ENCODE measurements at regions not wholly inside any gene's neighbourhood (a gene's known extent, or its start where the extent isn't known, plus 50 kb on each side); places are given as distances from the start of the nearest gene placed in this dataset.
"Not testable (repeated sequence)": the region's sequence is repeated elsewhere in the genome, so short reads cannot be mapped to it uniquely, and the experiment has no call there.

- DNase-seq (ENCODE audit: low read depth in 2 of 2): no peak
These were observed 216.5 kb upstream of the TENT5A start for GRCh38 chr6:81969011-81969410.

DNA sequence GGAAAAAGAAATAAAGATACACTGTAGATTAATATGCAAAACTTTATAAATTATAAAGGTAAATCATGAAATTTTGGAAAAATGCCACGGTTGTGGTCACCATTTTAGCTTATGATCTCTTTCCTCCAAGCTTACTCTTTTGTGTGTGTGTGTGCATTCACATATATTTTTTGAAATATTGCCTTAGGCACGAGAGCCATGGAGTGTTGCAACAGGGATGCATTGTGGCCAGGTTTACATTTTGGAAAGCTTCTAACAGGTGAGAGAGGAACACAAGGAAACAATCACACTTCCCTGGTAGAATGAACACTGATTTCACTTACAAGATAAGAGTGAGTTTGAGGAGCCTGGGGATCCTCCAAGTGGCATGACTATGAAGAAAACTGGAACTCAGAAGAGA is 214.5 kb upstream of the TENT5A start:
- DNase-seq (ENCODE audit: low read depth in 2 of 2): no peak

- no peak for DNase-seq (ENCODE audit: low read depth in 2 of 2)
These were observed 209.7 kb upstream of the TENT5A start for GRCh38 chr6:81962198-81962597.

- DNase-seq (ENCODE audit: low read depth in 2 of 2): peak in 1 of 2 donors; percentile 29
These were observed 198.4 kb upstream of the TENT5A start for GRCh38 chr6:81950877-81951276.

- DNase-seq (ENCODE audit: low read depth in 2 of 2): no peak
These were observed 196.4 kb upstream of the TENT5A start for GRCh38 chr6:81948861-81949260.

DNA sequence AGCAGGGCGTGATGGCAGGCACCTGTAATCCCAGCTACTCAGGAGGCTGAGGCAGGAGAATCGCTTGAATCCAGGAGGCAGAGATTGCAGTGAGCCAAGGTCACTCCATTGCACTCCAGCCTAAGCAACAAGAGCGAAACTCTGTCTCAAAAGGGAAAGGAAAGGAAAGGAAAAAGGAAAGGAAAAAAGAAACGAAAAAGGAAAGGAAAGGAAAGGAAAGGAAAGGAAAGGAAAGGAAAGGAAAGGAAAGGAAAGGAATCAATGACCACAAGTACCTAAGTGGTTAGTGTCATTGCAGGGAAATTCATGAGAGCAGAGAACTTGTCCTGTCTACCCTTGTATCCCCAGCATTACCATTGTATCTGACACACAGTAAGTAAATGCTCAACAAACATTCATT is 195.7 kb upstream of the TENT5A start:
- not testable (repeated sequence) for DNase-seq (ENCODE audit: low read depth in 2 of 2)

- DNase-seq (ENCODE audit: low read depth in 2 of 2): no peak
These were observed 192.2 kb upstream of the TENT5A start for GRCh38 chr6:81944661-81945060.

GRCh38 chr6:81942842-81943241 is 190.4 kb upstream of the TENT5A start:
- DNase-seq (ENCODE audit: low read depth in 2 of 2): not testable (repeated sequence)

DNA sequence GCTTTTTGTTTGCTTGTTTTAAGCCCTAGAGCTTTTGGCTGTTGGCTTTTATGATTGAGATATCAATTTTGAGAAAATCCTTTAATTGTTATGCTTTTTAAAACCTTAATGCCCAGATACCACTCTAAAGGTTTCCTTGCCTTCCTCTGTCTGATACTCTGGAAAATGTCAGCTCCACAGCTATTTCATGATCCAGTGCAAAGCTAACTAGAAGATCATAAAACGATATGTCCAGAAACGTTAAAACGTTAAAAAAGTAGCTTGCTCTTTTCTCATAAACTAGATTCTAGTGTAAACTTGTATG is 189.5 kb upstream of the TENT5A start:
- DNase-seq (ENCODE audit: low read depth in 2 of 2): no peak

DNA sequence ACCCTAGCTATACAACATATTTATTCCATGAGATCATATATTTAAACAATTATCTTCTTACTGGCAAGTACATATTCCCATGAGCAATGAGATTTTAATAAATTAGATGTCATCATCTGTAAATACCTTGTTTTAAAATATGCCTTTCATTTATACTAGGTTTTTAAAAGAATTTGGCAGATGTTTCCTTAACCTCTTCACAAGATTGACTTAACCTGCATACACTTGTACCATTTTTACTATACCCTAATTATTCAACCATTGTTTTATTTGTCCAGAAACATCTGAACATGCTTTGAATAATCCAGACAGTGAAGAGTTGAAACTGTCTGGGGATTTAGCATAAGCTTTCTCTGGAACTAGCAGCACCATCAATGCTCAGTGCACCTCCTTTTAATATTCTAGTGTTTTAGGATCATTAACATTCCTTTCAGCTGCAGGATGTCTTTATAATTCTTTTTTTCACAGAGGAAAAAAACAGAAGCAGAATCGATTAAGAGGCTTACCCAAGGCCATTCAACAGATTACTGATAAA is 188.0 kb upstream of the TENT5A start:
- DNase-seq (ENCODE audit: low read depth in 2 of 2): no peak

DNA sequence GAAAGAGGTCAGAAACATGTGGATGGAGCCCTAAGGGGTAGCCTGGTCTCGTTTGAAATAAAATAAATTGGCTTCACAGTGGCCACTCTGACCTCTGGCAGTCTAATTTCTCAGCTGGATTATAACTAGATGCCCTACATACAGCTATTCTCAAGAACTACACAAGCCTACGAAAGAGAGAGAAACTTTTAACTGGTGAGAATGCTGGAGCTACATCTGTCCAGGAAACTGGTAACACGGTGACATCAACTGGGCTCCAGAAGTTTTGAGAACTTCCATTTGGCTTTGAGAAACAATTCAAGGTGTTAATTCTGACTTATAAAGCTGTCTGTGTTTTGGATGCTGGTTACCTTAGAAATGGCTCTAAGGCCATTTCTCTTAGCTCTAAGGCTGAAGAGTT is 187.3 kb upstream of the TENT5A start:
- DNase-seq (ENCODE audit: low read depth in 2 of 2): peak in 1 of 2 donors; percentile 4

GRCh38 chr6:81938991-81939732 is 186.7 kb upstream of the TENT5A start:
- DNase-seq (ENCODE audit: low read depth in 2 of 2): peak in 1 of 2 donors; percentile 12

DNA sequence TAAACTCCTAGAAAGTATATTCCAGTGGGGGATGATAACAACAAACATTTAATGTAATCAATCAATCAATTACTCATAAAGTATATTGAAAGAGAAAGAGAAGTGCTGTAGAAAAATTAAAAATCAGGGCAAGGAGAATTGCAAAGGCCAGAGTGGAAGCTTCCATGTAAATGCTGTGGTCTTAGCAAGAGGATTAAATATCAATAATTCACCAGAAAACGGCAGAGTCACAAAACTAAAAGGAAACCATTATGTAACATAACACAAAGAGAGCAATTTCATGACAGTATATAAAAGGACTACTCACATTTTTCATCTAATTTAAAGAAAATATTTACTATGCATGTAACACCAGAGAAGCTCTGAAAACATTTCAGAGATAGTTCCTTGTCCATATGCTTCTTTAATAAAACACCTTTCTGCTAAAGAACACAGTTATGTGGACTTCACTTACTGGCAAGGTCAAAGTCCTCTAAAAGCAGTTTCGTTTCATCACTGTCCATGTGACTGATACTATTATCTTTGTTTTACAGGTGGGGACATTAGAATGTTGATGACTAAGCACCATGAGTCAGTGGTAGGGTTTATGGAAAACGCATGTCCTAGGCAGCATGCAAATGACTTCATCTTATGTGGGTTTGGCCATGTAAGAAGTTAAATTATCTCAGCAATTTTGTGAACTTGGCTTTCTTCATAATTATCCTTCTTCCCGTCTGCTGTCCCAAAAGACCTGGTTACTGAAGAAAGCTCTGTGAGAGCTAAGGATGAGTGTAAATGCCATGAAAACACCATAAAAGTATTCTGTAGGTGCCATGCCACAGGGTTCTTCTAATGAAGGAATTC is 185.8 kb upstream of the TENT5A start:
- DNase-seq (ENCODE audit: low read depth in 2 of 2): peak; percentile 39 to 67

- no peak for DNase-seq (ENCODE audit: low read depth in 2 of 2)
These were observed 184.9 kb upstream of the TENT5A start for GRCh38 chr6:81937296-81937937.

GRCh38 chr6:81934936-81935335 is 182.5 kb upstream of the TENT5A start:
- no peak for DNase-seq (ENCODE audit: low read depth in 2 of 2)

DNA sequence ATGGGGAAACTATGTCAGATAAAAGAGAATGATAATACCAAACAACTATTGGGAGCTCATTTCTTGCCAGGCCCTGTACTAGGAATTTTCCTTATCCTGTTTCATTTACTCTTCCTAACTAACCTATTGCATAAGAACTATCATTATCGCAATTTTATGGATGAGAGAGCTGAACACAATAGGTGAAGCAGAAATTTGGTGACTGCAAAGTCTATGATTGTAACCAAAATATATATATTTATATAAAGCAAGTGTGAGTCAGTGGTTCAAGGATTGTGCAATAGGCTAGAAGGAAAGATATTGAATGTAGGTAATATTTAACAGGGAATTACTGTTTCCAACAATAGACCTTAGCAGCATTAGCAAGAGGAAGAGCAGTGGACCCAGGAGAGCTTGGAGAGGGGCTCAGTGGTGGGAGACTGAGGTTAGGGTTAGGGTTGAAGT is 181.1 kb upstream of the TENT5A start:
- DNase-seq (ENCODE audit: low read depth in 2 of 2): no peak

GRCh38 chr6:81933089-81933488 is 180.6 kb upstream of the TENT5A start:
- DNase-seq (ENCODE audit: low read depth in 2 of 2): no peak

DNA sequence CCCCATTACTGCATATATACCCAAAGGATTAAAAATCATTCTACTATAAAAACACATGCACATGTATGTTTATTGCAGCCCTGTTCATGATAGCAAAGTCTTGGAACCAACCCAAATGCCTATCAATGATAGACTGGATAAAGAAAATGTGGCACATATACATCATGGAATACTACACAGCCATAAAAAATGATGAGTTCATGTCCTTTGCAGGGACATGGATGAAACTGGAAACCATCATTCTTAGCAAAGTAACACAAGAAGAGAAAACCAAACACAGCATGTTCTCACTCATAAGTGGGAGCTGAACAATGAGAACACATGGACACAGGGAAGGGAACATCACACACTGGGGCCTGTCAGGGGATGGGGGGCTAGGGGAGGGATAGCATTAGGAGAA is 180.0 kb upstream of the TENT5A start:
- not testable (repeated sequence) for DNase-seq (ENCODE audit: low read depth in 2 of 2)

GRCh38 chr6:81929828-81930227 is 177.3 kb upstream of the TENT5A start:
- DNase-seq (ENCODE audit: low read depth in 2 of 2): no peak

GRCh38 chr6:81925201-81925600 is 172.7 kb upstream of the TENT5A start:
- no peak for DNase-seq (ENCODE audit: low read depth in 2 of 2)

DNA sequence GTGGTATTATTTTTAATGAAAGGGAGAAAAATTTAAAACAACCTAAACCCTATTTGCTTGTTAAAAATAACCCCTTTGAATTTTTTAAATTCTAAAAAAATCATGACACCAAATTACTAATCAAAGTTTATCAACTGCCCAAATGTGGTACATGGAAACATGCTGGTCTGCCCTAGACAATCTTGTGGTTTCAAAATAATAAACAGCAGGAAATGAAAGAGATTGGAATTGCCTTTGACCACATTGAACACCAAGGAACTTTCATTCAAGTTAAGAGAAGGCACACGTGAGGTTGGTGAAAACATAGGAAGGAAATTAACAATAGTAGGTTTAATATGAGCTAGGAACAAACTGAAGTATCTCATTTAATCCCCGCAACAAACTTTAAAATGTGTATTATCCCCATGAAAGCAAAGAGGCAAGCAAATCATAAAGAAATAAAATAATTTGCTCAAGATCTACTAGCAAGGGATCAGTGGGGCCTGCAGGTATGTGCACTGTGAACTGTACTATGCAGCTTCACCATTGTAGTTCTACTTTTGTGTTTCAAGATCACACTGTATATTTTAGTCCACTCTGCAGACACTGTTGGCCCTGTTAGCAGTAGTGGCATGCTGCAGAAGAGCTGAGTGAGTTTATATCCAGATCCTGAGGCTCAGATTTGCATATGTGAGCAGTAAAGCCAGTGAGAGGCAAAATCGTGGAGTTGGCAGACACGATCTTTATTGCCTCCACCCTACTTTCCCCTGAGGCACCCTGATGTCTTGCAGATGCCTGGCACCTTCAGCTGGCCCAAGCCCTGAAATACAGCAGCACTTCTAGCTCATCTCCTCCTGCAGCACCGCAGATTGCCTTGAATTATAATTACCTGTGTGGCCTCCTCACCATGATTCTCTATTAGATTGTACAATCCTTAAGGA is 157.8 kb upstream of the TENT5A start:
- no peak for DNase-seq (ENCODE audit: low read depth in 2 of 2)

Data from lung microvascular endothelial cell (primary cell).